ENCODE measurements at regions not wholly inside any gene's neighbourhood (a gene's known extent, or its start where the extent isn't known, plus 50 kb on each side); places are given as distances from the start of the nearest gene placed in this dataset.

DNA sequence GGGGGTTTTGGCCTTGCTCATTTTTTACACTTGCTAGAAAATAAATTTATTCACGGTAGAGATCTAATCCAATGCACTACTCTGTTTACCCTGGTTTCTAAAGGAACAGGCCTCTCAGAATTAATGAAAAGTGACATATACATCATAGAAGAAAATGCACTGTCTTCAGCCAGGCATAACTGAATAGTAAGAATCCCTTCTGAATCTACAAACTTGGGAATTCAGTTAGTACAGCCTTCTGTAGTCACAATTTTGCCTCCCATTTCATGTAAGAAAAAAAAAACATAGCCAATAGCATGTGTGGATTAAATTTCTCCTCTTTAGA, 197.3 kb downstream of the CAAP1 start:
- TF ChIP-seq, protein P1, sequence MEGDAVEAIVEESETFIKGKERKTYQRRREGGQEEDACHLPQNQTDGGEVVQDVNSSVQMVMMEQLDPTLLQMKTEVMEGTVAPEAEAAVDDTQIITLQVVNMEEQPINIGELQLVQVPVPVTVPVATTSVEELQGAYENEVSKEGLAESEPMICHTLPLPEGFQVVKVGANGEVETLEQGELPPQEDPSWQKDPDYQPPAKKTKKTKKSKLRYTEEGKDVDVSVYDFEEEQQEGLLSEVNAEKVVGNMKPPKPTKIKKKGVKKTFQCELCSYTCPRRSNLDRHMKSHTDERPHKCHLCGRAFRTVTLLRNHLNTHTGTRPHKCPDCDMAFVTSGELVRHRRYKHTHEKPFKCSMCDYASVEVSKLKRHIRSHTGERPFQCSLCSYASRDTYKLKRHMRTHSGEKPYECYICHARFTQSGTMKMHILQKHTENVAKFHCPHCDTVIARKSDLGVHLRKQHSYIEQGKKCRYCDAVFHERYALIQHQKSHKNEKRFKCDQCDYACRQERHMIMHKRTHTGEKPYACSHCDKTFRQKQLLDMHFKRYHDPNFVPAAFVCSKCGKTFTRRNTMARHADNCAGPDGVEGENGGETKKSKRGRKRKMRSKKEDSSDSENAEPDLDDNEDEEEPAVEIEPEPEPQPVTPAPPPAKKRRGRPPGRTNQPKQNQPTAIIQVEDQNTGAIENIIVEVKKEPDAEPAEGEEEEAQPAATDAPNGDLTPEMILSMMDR (IDR thresholded peaks at IDR 0.05) = no peak
- TF ChIP-seq POLR2A (IDR thresholded peaks at IDR 0.05) (no peak), POLR2AphosphoS5 (IDR thresholded peaks at IDR 0.05) (no peak)

All from breast epithelium (tissue), 3 donors.